ENCODE measurements at regions not wholly inside any gene's neighbourhood (a gene's known extent, or its start where the extent isn't known, plus 50 kb on each side); places are given as distances from the start of the nearest gene placed in this dataset.

- intact Hi-C loops (cut with DNase I), result no loop called here
- DNase-seq (no peak), ATAC-seq (peak in 1 of 2 donors; percentile 76)
Measured at GRCh38 chr16:54647725-54648221, 282.9 kb upstream of the IRX5 start.

DNA sequence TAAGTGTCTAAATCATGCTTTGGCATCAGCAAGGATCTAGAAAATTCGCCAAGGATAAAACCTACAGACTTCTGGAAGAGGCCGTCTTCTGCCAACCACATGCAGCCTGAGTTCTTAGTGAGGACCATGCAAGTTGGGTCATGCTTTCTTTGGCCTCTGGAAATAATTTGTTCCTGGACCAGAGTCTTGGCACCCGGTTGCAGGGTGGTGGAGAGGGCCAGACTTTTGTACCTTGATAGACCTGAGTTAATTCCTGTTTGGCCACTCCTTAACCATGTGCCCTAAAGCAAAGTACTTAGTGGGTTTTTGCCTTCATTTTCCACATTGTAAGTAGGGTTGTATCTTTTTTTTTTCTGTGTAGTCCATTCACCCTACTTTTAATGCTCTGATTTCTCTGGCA lies 283.4 kb upstream of the IRX5 start:
- no peak for DNase-seq
- intact Hi-C loops (cut with DNase I), result no loop called here
- no peak for ATAC-seq

DNA sequence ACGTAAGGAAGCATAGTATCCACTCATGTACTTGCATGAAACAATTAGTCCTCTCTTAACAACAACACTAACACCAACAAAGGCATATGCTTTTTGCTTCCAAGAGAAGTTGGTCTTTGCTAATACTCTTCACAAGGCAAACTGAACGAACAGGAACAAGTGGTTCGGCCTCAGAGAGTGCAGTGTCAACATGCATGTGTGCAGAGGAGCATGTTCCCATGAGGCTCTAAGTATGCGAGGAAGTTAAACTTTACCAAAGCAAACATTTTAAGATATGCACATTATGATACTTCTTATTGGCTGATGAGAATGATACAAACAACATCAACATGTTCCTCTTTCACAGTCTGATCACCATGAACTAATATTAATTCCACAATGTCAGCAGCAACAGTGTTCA lies 285.3 kb upstream of the IRX5 start:
- no peak for DNase-seq
- intact Hi-C loops (cut with DNase I), result no loop called here
- no peak for ATAC-seq

DNA sequence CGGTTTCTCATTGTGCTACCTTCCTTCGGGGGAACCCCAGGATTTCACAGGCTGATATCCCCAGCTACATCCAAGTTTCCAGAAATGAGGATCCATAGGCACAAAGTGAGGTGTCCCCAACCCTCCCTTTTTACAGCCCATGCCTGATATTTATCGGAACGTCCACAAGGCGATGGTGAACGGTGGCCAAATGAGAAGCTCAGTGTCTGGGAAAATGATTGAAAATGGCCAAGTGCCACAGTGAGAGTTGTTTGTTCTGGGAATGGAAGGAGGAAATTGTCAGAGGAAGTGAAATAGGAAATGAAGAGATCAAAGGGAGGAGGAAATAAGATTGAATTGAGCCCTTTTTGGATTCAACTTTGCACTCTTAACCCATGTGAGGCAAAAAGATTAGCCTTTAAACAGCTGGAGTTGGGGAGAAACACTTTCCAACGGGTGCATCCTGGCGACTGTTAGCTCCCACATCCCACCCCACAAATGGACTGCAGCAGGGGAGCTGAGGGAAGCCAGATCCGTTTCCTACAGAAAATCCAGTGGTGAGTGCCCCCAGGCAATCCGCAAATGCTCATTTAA lies 294.4 kb upstream of the IRX5 start:
- intact Hi-C loops (cut with DNase I), result no loop called here
- no peak for ATAC-seq
- no peak for DNase-seq

- ATAC-seq (peak; percentile 28 to 71), DNase-seq (peak; percentile 62)
- intact Hi-C loops (cut with DNase I), result no loop called here
Measured at GRCh38 chr16:54633943-54634362, 296.7 kb upstream of the IRX5 start.

GRCh38 chr16:54632322-54633220 lies 298.1 kb upstream of the IRX5 start:
- intact Hi-C loops (cut with DNase I), result no loop called here
- DNase-seq (no peak), ATAC-seq (no peak)

DNA sequence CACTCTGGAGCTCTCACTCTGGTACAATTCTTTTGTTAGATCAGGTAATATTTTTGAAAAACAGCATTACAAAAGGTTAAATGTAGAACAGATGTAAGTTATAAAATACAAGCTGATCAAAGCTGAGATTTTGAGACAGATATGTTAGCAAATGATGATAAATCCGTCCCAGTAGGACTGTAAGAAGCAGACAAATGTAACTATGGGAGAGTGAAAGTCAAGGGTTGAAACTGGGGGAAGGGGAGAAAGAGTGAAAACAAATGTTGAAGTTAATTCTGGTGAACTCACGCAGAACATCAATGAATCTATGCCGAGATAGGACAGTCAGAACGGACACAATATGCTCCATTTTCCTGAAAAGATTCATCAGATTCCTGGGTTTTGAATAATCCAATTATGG lies 298.9 kb upstream of the IRX5 start:
- ATAC-seq, result no peak
- intact Hi-C loops (cut with DNase I), result no loop called here
- DNase-seq, result no peak

GRCh38 chr16:54630284-54630967 lies 300.2 kb upstream of the IRX5 start:
- ATAC-seq, result peak; percentile 12 to 91
- intact Hi-C loops (cut with DNase I), result no loop called here
- DNase-seq, result no peak

- intact Hi-C loops (cut with DNase I), result no loop called here
- no peak for DNase-seq
- no peak for ATAC-seq
Measured at GRCh38 chr16:54628796-54629625, 301.7 kb upstream of the IRX5 start.

DNA sequence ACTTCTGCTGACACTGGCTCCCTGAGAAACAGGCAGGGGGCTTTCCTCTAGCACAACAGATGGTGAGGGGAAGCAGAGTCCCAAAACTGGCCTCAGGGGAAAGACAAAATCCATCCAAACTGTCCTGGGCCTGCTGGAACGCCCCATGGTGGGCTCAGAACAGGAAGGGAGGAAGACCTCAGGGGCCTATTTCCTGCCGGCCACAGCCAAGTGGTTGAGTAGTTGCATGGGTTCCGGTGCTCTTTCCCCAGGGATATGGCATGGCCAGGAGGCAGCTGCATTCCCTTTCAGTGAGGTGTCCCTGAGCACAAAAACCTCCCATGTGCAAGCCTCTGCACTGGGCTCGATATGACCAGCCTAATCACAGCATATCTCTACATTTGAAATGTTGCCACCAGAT lies 303.0 kb upstream of the IRX5 start:
- ATAC-seq (no peak), DNase-seq (no peak)
- intact Hi-C loops (cut with DNase I), result no loop called here

DNA sequence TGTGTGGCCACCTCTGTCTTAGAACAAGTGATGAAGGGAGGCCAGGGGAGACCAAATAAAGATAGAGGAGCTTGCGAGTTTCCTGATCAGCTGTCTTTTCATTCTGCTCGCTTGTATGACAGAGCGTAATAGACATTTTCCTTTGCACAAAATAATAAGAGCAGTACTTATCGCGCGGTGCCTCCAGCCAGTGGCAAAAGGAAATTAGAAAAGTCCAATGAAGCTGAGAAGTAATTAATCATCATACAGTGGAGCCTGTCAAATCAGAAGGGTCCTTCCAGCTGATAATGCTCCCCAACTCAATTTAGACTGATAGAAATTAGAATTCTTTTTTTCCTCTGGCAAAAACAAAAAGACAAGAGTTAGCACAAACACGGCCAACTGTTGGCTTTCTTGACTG lies 307.0 kb upstream of the IRX5 start:
- ATAC-seq, result no peak
- intact Hi-C loops (cut with DNase I), result no loop called here
- no peak for DNase-seq

DNA sequence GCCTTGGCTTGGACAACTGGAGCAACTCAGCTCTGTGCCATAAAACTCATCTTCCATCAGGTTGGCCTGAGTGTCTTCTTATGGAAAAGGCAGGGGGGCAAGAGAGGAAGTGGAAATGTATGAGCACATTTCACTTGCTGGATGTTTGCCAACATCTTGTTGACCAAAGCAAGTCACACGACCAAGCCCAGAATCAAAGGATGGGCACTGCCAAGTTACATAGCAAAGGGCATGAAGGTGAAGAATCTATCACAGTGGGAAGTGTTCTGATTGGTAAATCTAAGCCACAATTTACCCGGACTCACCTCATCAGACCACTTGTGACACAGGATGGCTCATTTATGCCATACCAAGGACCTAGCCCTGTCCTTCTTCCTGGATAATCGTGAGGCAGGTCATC lies 310.5 kb upstream of the IRX5 start:
- intact Hi-C loops (cut with DNase I), result no loop called here
- DNase-seq (no peak), ATAC-seq (no peak)

- intact Hi-C loops (cut with DNase I), result no loop called here
- ATAC-seq (no peak), DNase-seq (no peak)
Measured at GRCh38 chr16:54616610-54617009, 314.1 kb upstream of the IRX5 start.

DNA sequence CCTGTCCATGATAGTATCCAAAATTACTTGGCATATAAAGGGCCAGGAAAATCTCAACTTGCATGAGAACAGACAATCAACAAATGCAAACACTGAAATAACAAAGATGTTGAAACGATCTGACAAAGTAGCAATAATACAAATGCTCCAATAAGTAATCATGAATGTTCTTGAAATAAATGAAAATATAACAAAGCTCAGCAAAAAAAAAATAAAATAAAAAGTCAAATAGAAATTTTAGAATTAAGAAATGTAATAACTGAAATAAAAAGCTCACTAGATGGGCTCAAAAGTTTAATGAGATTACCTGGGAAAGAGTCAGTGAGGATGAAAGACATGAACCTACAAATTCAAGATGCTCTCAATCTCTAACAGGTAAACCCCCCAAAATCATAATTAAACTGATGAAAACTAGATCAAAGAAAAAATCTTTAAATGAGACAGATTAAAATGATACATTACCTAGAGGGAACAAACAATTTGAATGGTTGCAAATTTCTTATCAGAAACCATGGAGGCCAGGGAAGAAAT lies 319.0 kb upstream of the IRX3 start:
- ATAC-seq, result no peak
- intact Hi-C loops (cut with DNase I), result no loop called here

DNA sequence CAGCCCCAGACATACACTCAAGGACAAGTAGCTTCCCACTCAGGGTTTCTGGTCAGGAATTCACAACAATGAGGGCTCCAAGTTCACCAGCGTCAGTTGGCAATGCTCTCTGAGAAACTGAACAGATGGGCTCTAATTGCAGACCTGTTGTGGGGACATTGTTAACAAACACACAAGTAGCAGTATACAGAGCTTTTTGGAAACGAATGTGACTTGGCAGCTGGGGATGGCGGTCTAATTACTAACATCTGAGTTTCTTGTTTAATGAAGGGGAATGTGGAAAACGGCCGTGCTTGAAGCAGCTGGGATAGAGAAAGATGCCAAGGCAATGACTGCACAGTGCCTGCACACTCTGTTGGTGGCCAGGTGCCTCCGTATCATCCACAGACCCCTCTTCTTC lies 316.1 kb upstream of the IRX3 start:
- intact Hi-C loops (cut with DNase I), result no loop called here
- ATAC-seq, result no peak

More for the DNA sequence above, 319.0 kb upstream of the IRX3 start:
- DNase-seq, result no peak

DNA sequence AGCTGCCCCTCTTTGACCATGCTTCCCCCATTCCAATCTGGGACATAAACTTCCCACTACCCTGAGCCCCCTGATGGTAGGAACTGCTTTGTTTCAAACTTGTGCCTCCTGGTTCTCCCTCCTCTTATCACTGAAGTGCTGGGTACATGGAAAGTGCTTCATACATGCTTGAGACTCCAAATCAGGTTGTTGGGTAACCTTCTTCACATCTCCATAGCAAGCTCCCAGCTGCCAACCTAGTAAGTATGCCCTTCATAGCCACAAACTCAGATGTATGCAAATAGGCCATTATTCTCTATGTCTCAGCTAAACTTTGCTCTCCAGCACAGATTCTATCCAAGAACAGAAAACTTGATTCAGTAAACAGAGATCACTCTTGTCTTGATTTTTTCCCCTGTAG lies 310.6 kb upstream of the IRX3 start:
- DNase-seq, result no peak
- intact Hi-C loops (cut with DNase I), result no loop called here
- ATAC-seq, result no peak

More for the DNA sequence above, 316.1 kb upstream of the IRX3 start:
- DNase-seq, result no peak

GRCh38 chr16:54595621-54596020 lies 309.0 kb upstream of the IRX3 start:
- DNase-seq (no peak), ATAC-seq (no peak)
- intact Hi-C loops (cut with DNase I), result no loop called here

- no peak for DNase-seq
- no peak for ATAC-seq
- intact Hi-C loops (cut with DNase I), result no loop called here
Measured at GRCh38 chr16:54594601-54595391, 308.2 kb upstream of the IRX3 start.
